Vagina (tissue), 2 donors: ENCODE measurements at regions not wholly inside any gene's neighbourhood (a gene's known extent, or its start where the extent isn't known, plus 50 kb on each side); places are given as distances from the start of the nearest gene placed in this dataset.

Experiments used
- CTCF ChIP-seq, 3 experiments: fragments of 450-650 bp in 2 of 3; fragments of 200-600 bp in 1 of 3; sonication (generic) in 1 of 3; IDR thresholded peaks; one replicate each; pipeline ENCODE4 v1.5.1; 2017 to 2019; ENCODE audit warnings: antibody characterized with exemption in 3 of 3, mild to moderate bottlenecking in 2 of 3, moderate library complexity in 2 of 3
- POLR2A ChIP-seq, 2 donors: fragments of 450-650 bp; IDR thresholded peaks; one replicate each; pipeline ENCODE4 v1.6.1; 2017; ENCODE audit warnings: antibody characterized with exemption in 2 of 2, mild to moderate bottlenecking in 2 of 2, moderate library complexity in 2 of 2
- POLR2AphosphoS5 ChIP-seq, 2 donors: sonication (generic); formaldehyde crosslinking; IDR thresholded peaks; one replicate each; pipeline ENCODE4 v1.9.0; 2017; ENCODE audit warnings: antibody characterized with exemption in 2 of 2, mild to moderate bottlenecking in 2 of 2, low read depth in 1 of 2; ENCODE audit not compliant: insufficient read depth in 1 of 2

DNA sequence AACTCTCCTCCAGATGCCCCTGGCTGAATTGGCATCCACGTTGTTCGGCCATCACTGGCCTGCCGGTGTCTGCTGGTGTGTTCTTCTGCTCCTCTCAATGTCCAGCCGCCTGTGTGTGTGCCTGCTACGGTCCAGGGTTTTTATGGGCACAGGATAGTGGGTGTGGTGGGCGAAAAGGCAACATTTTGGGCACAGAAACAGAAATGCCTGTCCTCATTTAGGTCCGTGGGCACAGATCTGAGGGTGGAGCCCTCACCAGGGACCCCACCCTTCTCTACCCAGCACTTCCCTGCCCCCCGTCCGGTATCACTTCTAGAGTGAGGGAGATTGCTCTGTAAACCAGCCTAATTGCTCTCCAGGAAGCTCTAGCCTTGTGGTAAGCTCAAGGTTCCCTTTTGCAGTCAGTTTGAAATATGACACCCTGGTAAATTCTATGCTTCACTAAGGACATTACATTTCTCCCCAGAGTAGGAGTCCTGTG lies 410.1 kb downstream of the MAT2B start:
- TF ChIP-seq POLR2A (IDR thresholded peaks at IDR 0.05) (no peak), CTCF (IDR thresholded peaks at IDR 0.05) (no peak), POLR2AphosphoS5 (IDR thresholded peaks at IDR 0.05; ENCODE audit: insufficient read depth in 1 of 2, low read depth in 1 of 2) (no peak)
